Retinal pigment epithelial cell (primary cell): ENCODE measurements at regions not wholly inside any gene's neighbourhood (a gene's known extent, or its start where the extent isn't known, plus 50 kb on each side); places are given as distances from the start of the nearest gene placed in this dataset.

ENCODE experiments used
- DNase-seq: peaks from one replicate; pipeline ENCODE4 v3.0.0-alpha.2; 2010; ENCODE audit warnings: low read depth
- H3K4me3 ChIP-seq: 2 replicates; pipeline ENCODE4 v1.5.1; 2011; ENCODE audit warnings: mild to moderate bottlenecking, low read length, control low read depth, moderate library complexity
- CTCF ChIP-seq: conservative IDR thresholded peaks from 2 replicates; pipeline ENCODE4 v1.5.1; 2011; ENCODE audit warnings: low read depth, low read length, control low read depth, inconsistent platforms

GRCh38 chr22:47835726-47836125 lies 1073.3 kb downstream of the TBC1D22A start:
- no peak for TF ChIP-seq CTCF
- H3K4me3 ChIP-seq = no peak overlapping the region
- no peak for DNase-seq

GRCh38 chr22:47826016-47826415 lies 1063.6 kb downstream of the TBC1D22A start:
- H3K4me3 ChIP-seq = no peak overlapping the region
- no peak for TF ChIP-seq CTCF
- no peak for DNase-seq

DNA sequence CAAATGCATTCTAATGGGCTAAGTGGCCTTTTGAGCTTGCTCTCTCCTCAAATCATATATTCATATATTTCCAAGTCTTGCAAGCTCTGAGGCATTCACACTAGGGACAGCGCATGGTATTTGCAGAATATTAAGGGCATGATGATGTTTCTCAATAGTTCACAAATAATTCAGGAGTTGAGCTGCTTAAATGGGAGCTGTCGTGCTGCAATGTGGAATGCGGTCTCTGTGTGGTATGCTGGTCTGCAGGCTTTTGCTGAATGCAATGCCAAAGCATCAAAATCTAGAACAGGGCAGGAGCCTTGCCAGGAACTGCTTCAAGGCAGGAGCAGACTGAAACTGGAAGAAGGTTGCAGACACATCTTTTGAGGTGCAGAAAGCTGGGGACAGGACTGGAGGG lies 1060.0 kb downstream of the TBC1D22A start:
- H3K4me3 ChIP-seq = no peak overlapping the region
- TF ChIP-seq CTCF = no peak
- no peak for DNase-seq

- H3K4me3 ChIP-seq = no peak overlapping the region
- no peak for DNase-seq
Observed at GRCh38 chr22:47818496-47818895, 1056.0 kb downstream of the TBC1D22A start.

DNA sequence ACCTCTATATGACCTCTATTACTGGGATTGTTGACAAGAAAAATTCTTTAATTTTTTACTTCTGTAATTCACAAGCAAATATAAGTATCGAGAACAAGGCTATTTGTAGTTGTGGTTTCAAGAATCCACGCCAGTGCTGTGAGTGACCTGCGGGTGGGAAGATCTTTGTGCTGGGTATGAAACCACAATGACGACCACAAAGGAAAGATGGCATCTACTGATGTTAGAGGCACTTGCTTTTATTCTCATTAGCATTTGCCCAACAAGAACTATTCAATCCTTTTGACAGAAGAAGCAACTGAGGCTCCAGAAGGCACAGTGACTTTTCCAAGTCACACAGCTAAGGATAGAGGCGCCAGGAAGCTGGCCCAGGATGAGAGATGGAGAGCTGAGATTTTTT lies 1054.9 kb downstream of the TBC1D22A start:
- no peak for TF ChIP-seq CTCF
- no peak overlapping the region for H3K4me3 ChIP-seq
- no peak for DNase-seq

More at GRCh38 chr22:47818496-47818895, 1056.0 kb downstream of the TBC1D22A start:
- TF ChIP-seq CTCF = no peak

DNA sequence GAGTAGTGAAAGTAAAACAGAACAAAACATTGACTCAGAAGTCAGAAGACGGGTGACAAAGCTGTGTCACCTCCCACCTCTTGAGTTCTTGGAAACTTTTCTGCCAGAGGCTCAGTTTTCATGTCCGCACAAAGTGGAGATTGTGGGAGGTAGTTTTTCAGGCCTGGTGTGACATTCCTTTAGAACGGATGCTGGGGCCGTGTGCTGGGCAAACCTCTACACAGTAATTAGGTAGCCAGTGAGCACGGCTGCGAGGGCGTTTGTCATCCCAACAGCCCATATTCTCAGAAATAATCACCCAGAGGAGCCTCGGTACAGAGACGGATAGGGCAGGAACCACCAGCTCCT lies 1054.4 kb downstream of the TBC1D22A start:
- no peak overlapping the region for H3K4me3 ChIP-seq
- no peak for DNase-seq
- no peak for TF ChIP-seq CTCF

GRCh38 chr22:47816121-47816862 lies 1053.8 kb downstream of the TBC1D22A start:
- no peak for TF ChIP-seq CTCF
- H3K4me3 ChIP-seq = no peak overlapping the region
- no peak for DNase-seq
